ENCODE measurements at regions not wholly inside any gene's neighbourhood (a gene's known extent, or its start where the extent isn't known, plus 50 kb on each side); places are given as distances from the start of the nearest gene placed in this dataset.
"Not testable (repeated sequence)": the region's sequence is repeated elsewhere in the genome, so short reads cannot be mapped to it uniquely, and the experiment has no call there.

DNA sequence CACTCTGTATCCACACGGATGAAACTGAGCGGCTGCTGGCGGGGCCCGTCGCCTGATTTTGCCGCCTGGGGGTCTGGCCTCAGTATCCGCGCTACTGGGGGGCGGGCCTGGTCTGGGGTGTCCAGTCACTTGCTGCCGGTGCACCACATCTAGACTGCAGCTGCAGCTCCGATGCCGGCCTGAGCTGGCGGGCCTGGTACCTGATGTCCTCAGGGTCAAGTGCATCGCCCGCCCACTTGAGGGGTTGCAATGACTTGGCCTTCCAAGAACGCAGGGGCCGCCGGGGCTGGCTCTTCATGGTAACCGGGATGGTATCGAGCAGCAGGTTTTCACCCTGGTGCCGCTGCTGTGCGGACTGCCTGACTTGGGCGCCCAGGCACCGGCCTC, 532.8 kb upstream of the DEFB115 start:
- H3K4me1 ChIP-seq (ENCODE audit: control insufficient read depth, insufficient read depth, low read length); CTCF ChIA-PET; DNase-seq; H3K56ac ChIP-seq (ENCODE audit: extremely low read depth, insufficient read depth, low read length); H3K27ac ChIP-seq (ENCODE audit: insufficient read depth, low read length); H2BK15ac ChIP-seq (ENCODE audit: low read depth, low read length); H3K27me3 ChIP-seq (ENCODE audit: control insufficient read depth, insufficient read depth, low read length); H3K4me3 ChIP-seq (ENCODE audit: insufficient read depth, low read depth, low read length); H3K4me2 ChIP-seq (ENCODE audit: low read depth, low read length); BruUV-seq (replicated peaks); dilution Hi-C loops (cut with HindIII; ENCODE audit: low sequenced_read_pairs, unreplicated experiment); H3K36me3 ChIP-seq (ENCODE audit: control insufficient read depth, insufficient read depth, low read length); H2AK9ac ChIP-seq (replicated peaks; ENCODE audit: low read depth, low read length, poor library complexity); H4K8ac ChIP-seq (ENCODE audit: low read depth in 2 of 2, low read length in 2 of 2); H4K20me1 ChIP-seq (ENCODE audit: insufficient read depth, low read length); H4K5ac ChIP-seq (ENCODE audit: low read depth, low read length); POLR2A ChIA-PET (ENCODE audit: unreplicated experiment); H3K14ac ChIP-seq (replicated peaks; ENCODE audit: low read depth, low read length); H3K9me3 ChIP-seq (ENCODE audit: control insufficient read depth, insufficient read depth, low read length); H4K91ac ChIP-seq (ENCODE audit: insufficient read depth, low read depth, low read length); H3K9me1 ChIP-seq (ENCODE audit: insufficient read depth, low read length); H3K18ac ChIP-seq (ENCODE audit: low read depth, low read length); ATAC-seq (ENCODE audit: low read depth); H3K9ac ChIP-seq (ENCODE audit: low read depth, low read length); H2BK120ac ChIP-seq (ENCODE audit: low read depth, low read length); H2BK20ac ChIP-seq (ENCODE audit: low read depth, low read length); H3K23ac ChIP-seq (ENCODE audit: low read depth, low read length); H2AFZ ChIP-seq (replicated peaks; ENCODE audit: low read length, poor library complexity); in situ Hi-C loops (cut with MboI; ENCODE audit: low sequenced_read_pairs); H2AK5ac ChIP-seq (ENCODE audit: low read depth, low read length); intact Hi-C loops (cut with micrococcal nuclease); H3K4ac ChIP-seq (ENCODE audit: low read depth, low read length); H3K79me1 ChIP-seq (ENCODE audit: low read depth in 1 of 2, low read length in 2 of 2); H2BK5ac ChIP-seq (ENCODE audit: low read depth, low read length, poor library complexity, severe bottlenecking): not testable (repeated sequence)
- 73% methylated on average over 15 of the region's 24 CpGs; no CpG with 5 or more reads in 1 of the 2 experiments for WGBS, 2 experiments (ENCODE audit: extremely low coverage in 2 of 2, insufficient read length in 1 of 2)

DNA sequence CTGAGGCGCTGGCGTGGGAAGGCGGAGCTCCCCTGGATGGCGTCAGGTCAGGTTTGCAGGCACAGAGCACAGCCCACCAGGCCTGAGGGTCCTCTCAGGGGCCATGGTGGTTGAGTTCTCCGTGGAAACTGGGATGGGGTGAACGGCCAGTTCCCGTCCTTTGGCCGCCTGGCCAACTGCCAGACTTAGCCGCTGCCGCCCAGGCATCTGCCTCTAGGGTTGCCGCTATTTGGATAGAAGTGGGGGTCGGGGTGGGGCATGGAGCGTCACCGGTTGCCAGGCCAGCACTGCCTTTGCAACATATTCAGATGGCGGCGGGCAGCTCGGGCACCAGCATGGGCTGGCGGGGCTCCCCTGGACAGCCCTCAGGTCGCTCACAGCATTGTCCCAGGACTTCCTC, 532.3 kb upstream of the DEFB115 start:
- H2BK120ac ChIP-seq (ENCODE audit: low read depth, low read length); H4K91ac ChIP-seq (ENCODE audit: insufficient read depth, low read depth, low read length); H4K5ac ChIP-seq (ENCODE audit: low read depth, low read length); H3K79me1 ChIP-seq (ENCODE audit: low read depth in 1 of 2, low read length in 2 of 2); H3K56ac ChIP-seq (ENCODE audit: extremely low read depth, insufficient read depth, low read length); H4K20me1 ChIP-seq (ENCODE audit: insufficient read depth, low read length); H3K14ac ChIP-seq (replicated peaks; ENCODE audit: low read depth, low read length); H2BK5ac ChIP-seq (ENCODE audit: low read depth, low read length, poor library complexity, severe bottlenecking); POLR2A ChIA-PET (ENCODE audit: unreplicated experiment); dilution Hi-C loops (cut with HindIII; ENCODE audit: low sequenced_read_pairs, unreplicated experiment); CTCF ChIA-PET; H2BK15ac ChIP-seq (ENCODE audit: low read depth, low read length); in situ Hi-C loops (cut with MboI; ENCODE audit: low sequenced_read_pairs); H3K9me1 ChIP-seq (ENCODE audit: insufficient read depth, low read length); H4K8ac ChIP-seq (ENCODE audit: low read depth in 2 of 2, low read length in 2 of 2); H2AK5ac ChIP-seq (ENCODE audit: low read depth, low read length); ATAC-seq (ENCODE audit: low read depth); H3K4me2 ChIP-seq (ENCODE audit: low read depth, low read length); H3K4me1 ChIP-seq (ENCODE audit: control insufficient read depth, insufficient read depth, low read length); H3K27me3 ChIP-seq (ENCODE audit: control insufficient read depth, insufficient read depth, low read length); H3K27ac ChIP-seq (ENCODE audit: insufficient read depth, low read length); H3K9ac ChIP-seq (ENCODE audit: low read depth, low read length); H2AFZ ChIP-seq (replicated peaks; ENCODE audit: low read length, poor library complexity); H3K4ac ChIP-seq (ENCODE audit: low read depth, low read length); H2AK9ac ChIP-seq (replicated peaks; ENCODE audit: low read depth, low read length, poor library complexity); intact Hi-C loops (cut with micrococcal nuclease); H3K23ac ChIP-seq (ENCODE audit: low read depth, low read length); H3K36me3 ChIP-seq (ENCODE audit: control insufficient read depth, insufficient read depth, low read length); BruUV-seq (replicated peaks); H2BK20ac ChIP-seq (ENCODE audit: low read depth, low read length); DNase-seq; H3K4me3 ChIP-seq (ENCODE audit: insufficient read depth, low read depth, low read length); H3K9me3 ChIP-seq (ENCODE audit: control insufficient read depth, insufficient read depth, low read length); H3K18ac ChIP-seq (ENCODE audit: low read depth, low read length): not testable (repeated sequence)
- no CpG with 5 or more reads among the region's 19 CpGs for WGBS, 2 experiments (ENCODE audit: extremely low coverage in 2 of 2, insufficient read length in 1 of 2)
